SK-N-MC (cell line): ENCODE measurements at regions not wholly inside any gene's neighbourhood (a gene's known extent, or its start where the extent isn't known, plus 50 kb on each side); places are given as distances from the start of the nearest gene placed in this dataset.

Experiments used
- EZH2 ChIP-seq: fragments of 200-600 bp; sonication (generic); IDR thresholded peaks from one replicate; pipeline ENCODE4 v1.6.1; 2017; ENCODE audit warnings: antibody characterized with exemption
- FOXP2 ChIP-seq: optimal IDR thresholded peaks from 2 replicates; pipeline ENCODE3; 2011; ENCODE audit warnings: mild to moderate bottlenecking, moderate library complexity; ENCODE audit not compliant: insufficient read depth; ENCODE audit errors: extremely low read length, control extremely low read depth
- POLR2AphosphoS5 ChIP-seq: IDR thresholded peaks from 2 replicates; pipeline ENCODE4 v1.6.1; 2012; ENCODE audit warnings: mild to moderate bottlenecking, low read depth, low read length, borderline replicate concordance

DNA sequence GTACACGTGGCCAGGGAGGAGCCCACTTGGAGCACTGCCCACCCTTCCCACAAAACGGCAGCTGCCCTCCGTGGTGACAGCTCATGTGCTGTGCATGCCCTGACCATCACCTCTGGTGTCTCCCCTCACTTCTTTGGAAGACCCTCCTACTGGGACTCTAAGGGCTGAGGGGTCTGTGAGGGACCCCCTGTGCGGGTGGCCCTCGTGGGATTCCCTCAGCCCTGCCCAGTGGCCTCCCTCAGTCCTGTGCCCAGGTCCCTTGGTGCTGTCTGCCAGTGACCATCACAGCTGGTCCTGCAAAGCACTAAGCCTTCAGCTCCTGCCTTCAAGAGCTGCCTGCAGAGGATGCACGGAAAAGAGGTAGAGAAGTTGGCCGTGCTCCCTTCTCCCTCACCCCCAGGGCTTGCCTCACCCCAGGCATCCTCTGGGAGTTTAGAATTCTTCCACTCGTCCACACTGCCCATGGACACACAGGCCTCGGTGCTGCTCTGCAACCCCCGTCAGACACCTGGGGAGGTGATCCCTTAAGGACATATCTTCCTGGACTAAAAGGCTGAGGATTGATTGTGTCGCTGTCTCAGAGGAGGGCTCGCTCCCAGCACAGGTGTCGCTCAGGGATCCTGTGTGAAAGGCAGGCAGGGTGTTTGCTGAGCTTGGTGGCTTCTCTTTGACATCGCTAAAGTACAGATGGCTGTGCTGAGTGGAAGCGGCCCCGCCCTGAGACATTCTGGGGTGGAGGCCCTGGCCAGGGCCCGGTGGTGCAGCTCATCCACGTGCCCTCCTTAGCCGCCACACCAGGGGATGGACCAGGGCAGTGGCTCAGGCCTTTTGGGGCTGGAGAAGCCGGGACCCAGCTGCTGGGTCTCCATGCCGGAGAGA lies 119.5 kb upstream of the FRMD1 start:
- TF ChIP-seq EZH2, result no peak
- no peak for TF ChIP-seq POLR2AphosphoS5
- no peak for TF ChIP-seq FOXP2
